A673 (cell line): ENCODE measurements at regions not wholly inside any gene's neighbourhood (a gene's known extent, or its start where the extent isn't known, plus 50 kb on each side); places are given as distances from the start of the nearest gene placed in this dataset.

Source experiments
- CTCF ChIP-seq: fragments of 300-800, 200-600 bp; sonication (generic); conservative IDR thresholded peaks from 2 replicates; pipeline ENCODE4 v1.5.1; 2017; ENCODE audit warnings: low read depth, mild to moderate bottlenecking, antibody characterized with exemption, low read length, moderate library complexity, mixed read lengths
- EZH2 ChIP-seq: fragments of 200-600 bp; sonication (generic); IDR thresholded peaks from 2 replicates; pipeline ENCODE4 v1.6.1; 2017; ENCODE audit warnings: borderline replicate concordance, low read depth, mild to moderate bottlenecking, mixed read lengths, antibody characterized with exemption, low read length; ENCODE audit not compliant: poor library complexity, severe bottlenecking

- no peak for TF ChIP-seq EZH2
- no peak for TF ChIP-seq CTCF
Observed at GRCh38 chr11:134678744-134679143, 266.7 kb upstream of the B3GAT1 start.
